OCI-LY1 (cell line): ENCODE measurements at regions not wholly inside any gene's neighbourhood (a gene's known extent, or its start where the extent isn't known, plus 50 kb on each side); places are given as distances from the start of the nearest gene placed in this dataset.

Experiments used
- EZH2 ChIP-seq: fragments of 200-600 bp; sonication (generic), shearing (Covaris generic); IDR thresholded peaks from 2 replicates; pipeline ENCODE4 v1.8.0; 2017; ENCODE audit warnings: borderline replicate concordance, mixed run types, mild to moderate bottlenecking, antibody characterized with exemption, low read length, moderate library complexity, mixed read lengths
- TF ChIP-seq, protein P1 (sequence below): fragments of 200-600 bp; sonication (generic), shearing (Covaris generic); IDR thresholded peaks from 2 replicates; pipeline ENCODE4 v1.5.1; 2017; ENCODE audit warnings: mild to moderate bottlenecking, antibody characterized with exemption, low read length, moderate library complexity, mixed read lengths

DNA sequence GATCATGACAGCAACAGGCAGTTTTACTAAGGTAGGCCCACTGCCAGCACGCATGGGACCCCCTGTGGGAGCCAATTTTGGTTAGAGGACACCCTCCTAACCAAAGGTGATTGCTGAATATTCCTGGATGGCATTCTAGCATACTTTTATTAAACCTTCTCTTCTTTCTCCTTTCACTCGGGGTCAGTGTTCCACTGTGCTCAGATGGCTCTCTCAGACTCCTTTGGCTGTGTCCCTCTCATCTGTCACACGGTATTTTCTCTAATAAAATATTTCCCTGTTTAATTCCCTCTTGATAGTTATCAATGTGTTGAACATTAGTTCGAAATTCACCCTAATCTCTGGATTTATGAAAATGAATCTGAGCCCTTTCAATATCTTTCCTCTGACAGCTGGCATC, 1315.3 kb downstream of the FSTL5 start:
- TF ChIP-seq, protein P1, sequence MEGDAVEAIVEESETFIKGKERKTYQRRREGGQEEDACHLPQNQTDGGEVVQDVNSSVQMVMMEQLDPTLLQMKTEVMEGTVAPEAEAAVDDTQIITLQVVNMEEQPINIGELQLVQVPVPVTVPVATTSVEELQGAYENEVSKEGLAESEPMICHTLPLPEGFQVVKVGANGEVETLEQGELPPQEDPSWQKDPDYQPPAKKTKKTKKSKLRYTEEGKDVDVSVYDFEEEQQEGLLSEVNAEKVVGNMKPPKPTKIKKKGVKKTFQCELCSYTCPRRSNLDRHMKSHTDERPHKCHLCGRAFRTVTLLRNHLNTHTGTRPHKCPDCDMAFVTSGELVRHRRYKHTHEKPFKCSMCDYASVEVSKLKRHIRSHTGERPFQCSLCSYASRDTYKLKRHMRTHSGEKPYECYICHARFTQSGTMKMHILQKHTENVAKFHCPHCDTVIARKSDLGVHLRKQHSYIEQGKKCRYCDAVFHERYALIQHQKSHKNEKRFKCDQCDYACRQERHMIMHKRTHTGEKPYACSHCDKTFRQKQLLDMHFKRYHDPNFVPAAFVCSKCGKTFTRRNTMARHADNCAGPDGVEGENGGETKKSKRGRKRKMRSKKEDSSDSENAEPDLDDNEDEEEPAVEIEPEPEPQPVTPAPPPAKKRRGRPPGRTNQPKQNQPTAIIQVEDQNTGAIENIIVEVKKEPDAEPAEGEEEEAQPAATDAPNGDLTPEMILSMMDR = no peak
- no peak for TF ChIP-seq EZH2
